ENCODE measurements at regions not wholly inside any gene's neighbourhood (a gene's known extent, or its start where the extent isn't known, plus 50 kb on each side); places are given as distances from the start of the nearest gene placed in this dataset.

- TF ChIP-seq POLR2AphosphoS5 (IDR thresholded peaks at IDR 0.05; ENCODE audit: low read depth, low read length) = no peak
- TF ChIP-seq SIN3A (IDR thresholded peaks at IDR 0.05; ENCODE audit: borderline replicate concordance, insufficient read depth, low read length) = no peak
These were observed 51.2 kb upstream of the LSM8 start for GRCh38 chr7:118132764-118133163.

Measured in PFSK-1 (cell line).